Uterus (tissue), 2 donors: ENCODE measurements at regions not wholly inside any gene's neighbourhood (a gene's known extent, or its start where the extent isn't known, plus 50 kb on each side); places are given as distances from the start of the nearest gene placed in this dataset.

ENCODE experiments used
- CTCF ChIP-seq, 4 experiments: fragments of 200-600 bp in 2 of 4; fragments of 450-650 bp in 2 of 4; sonication (generic) in 2 of 4; IDR thresholded peaks; one replicate each; pipeline ENCODE4 v1.5.1; 2016 to 2019; ENCODE audit warnings: antibody characterized with exemption in 4 of 4, mild to moderate bottlenecking in 2 of 4, moderate library complexity in 1 of 4
- POLR2A ChIP-seq, 2 donors: fragments of 450-650 bp; IDR thresholded peaks; one replicate each; pipeline ENCODE4 v1.6.1; 2016; ENCODE audit warnings: antibody characterized with exemption in 2 of 2, mild to moderate bottlenecking in 1 of 2, moderate library complexity in 1 of 2

- TF ChIP-seq CTCF (IDR thresholded peaks at IDR 0.05) (no peak), POLR2A (IDR thresholded peaks at IDR 0.05) (no peak)
These were observed 303.8 kb upstream of the TRIB2 start for GRCh38 chr2:12412898-12413305.
